Middle frontal gyrus (tissue), 1 donor: ENCODE measurements at regions not wholly inside any gene's neighbourhood (a gene's known extent, or its start where the extent isn't known, plus 50 kb on each side); places are given as distances from the start of the nearest gene placed in this dataset.
"Not testable (repeated sequence)": the region's sequence is repeated elsewhere in the genome, so short reads cannot be mapped to it uniquely, and the experiment has no call there.

Experiments
- DNase-seq: peaks from one replicate; pipeline ENCODE4 v3.0.0-alpha.2; 2015; ENCODE audit warnings: low spot score; ENCODE audit errors: extremely low spot score

DNA sequence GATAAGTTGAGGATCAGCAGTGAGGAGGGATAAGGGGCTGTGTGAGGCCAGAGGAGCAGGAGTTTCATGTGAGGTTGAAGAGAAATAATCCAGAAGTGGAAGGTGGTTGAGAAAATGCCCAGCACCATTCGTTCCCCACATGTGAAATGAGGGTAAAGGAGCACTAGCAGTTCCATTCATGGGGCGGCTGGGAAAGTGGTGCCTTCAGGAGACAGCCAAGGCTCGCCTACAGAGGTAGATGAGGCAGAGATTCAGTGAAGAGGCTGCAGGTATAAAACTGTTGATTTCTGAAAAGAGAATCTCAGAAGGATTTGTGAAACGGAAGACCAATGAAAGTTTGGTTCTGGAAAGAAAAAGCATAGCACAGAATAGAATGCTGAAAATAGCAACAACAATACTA lies 272.6 kb downstream of the MSX2 start:
- no peak for DNase-seq

DNA sequence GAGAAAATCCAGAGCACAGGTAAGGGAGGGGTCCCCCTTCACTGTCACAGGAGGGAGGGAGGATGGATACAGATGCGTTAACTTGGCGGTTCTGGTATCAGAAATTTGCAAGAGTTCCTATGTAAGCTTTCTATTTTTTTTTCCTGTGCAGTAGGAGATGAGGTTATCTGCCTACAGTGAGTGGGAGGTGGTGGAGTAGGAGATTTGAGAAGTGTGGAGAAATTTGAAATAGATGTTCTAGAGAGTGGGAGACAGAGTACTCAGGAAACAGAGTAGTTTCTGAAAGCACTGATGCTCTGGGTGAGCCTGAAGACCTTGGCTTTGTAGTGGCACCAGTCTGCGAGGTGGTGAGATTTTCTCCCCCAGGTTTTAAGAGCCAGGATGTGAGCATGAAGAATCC lies 271.4 kb downstream of the MSX2 start:
- DNase-seq, result no peak

DNA sequence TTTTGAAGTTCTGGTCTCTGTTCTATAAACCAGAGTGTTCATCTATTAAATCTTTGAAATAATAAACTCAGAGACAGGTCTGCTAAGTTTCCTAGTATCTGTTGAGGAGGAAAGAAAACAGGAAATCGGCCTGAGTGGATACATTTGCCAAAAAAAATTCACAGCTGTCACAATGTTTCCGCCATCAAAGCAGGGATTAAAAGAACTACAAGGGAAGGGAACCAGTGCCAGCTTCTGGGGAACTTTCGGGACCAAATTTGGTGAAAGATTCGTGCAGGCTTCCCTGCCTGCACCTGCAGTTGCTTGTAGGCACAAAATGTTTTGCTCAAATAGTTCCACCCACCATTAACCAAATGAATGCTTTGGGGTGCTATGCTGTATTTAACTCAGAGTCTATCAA lies 267.5 kb downstream of the MSX2 start:
- DNase-seq, result no peak

DNA sequence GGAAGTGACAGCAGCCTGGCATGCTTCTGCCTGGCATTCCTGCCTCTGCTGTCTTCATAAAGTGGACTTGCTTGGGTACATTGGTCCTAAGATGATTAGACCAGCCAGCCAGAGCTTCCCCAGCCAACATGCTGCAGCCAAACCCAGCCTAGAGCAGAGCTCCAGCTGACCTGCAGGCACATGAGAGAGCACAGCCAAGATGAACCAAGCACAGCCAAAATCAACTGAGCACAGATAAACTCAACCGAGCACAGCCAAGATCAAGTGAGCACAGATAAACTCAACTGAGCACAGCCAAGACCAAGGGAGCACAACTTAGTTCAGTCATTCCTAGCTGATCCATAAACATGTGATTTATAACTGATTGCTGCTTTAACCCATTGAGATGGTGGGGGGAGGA lies 266.5 kb downstream of the MSX2 start:
- no peak for DNase-seq

DNA sequence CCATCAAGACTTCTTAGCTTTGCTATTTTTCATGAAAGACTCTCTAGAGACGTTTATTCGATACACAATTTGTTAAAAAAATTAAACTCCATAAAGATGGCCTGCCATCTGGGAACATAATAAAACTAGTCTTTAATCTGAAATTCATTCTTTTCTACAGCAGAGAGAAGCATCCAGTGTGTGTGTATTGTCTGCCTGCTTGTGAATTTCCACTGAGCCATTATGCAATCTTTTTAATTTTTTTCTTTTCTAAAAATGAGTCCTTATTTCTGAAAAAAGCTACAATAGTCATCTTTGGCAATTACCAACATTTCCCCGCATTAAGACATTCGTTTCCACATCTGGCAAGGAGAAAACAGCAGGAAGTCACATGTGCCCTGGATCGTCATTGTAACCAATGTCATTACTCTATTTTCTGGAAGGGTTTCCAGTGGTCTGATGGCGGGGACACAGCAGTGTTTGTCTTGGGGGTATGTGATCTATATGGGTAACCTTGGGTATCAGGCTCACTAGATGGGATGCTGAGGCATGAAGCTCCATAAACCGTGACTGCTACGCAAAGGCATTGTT lies 263.1 kb downstream of the MSX2 start:
- DNase-seq, result no peak

DNA sequence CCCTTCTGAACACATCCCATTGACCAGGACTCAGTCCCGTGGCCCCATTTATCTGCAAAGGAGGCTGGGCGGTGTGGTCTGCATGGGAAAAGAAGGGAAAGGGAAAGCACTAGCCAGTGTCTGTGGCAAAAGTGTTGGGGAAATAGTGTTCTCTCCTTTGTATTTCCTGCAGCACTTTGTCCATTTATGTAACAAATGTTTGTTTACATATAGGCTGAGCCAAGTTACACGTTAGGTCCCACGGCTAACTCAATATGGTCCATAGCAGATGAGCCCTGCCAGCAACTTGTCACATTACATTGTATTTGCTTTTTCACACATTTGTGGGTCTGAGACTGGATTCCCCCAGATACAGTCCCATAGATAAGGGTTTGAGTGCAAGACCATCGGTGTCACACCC lies 260.5 kb downstream of the MSX2 start:
- DNase-seq, result no peak

DNA sequence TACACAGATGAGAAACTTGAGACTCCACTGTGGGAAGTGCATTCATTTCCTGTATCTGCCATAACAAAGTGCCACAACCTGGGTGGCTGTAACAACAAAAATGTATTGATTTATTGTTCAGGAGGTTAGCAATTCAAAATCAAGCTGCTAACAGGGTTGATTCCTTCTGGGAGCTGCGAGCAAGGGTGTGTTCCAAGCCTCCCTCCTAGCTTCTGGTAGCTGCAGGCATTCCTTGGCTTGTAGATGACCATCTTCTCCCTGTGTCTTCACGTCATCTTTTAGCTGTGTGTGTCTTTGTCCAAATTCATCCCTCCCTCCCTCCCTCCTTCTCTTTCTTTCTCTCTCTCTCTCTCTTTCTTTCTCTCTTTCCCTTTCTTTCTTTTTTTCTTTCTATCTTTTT lies 258.1 kb downstream of the MSX2 start:
- DNase-seq, result no peak

DNA sequence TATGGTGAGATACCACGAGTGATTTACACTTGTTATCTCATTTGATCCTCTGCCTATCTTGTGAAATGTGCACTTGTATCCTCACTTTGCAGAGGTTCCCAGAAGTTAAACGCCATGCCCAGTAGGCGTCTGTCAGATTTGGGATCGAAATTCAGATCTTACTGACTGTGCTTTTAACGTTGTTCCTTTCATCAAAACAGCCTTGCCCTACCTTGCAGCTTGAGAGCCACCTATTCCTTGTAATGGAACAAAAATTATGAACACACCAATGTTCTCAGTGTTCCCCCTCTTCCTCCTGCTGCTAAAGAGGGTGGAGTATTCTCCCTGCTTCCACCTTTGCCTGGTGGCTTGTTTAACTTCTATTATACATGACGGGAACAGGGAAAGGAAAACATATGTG lies 257.0 kb downstream of the MSX2 start:
- no peak for DNase-seq

DNA sequence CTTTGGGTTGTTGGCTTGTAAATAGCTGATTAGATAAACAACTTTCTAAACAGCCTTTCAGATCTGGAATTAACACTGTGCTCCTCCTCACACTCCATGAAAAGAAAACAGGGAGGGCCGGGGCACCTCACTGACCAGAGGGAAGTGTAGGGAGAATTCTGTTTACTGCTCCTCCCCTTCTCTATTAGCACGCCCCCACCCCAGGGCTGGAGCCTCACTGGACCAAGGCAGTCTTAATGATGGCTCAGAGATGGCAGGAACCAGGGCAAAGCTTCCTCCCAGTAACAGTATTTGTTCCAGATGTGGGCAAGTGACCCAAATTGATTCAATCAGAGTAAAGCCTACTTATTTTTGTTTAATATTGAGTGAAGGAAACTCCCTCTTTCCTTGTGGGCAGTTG lies 256.6 kb downstream of the MSX2 start:
- DNase-seq, result no peak

DNA sequence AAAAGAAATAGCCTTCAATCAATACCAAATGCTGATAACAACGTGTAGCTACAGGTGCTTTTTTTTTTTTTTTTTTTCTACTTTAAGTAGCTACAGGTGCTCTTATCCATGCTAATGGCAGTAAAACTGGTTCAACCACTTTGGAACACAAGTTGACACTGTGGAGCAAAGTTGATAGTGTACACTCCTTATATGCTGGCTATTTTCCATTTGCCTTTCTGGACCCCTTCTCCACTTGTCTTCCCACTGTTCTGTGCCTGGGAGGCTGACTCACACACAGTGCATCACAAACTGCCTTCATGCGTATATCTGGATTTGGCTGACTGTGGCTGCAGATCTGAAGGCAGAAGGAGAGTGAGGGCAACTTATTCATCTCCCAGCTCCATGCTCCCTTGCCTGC lies 247.9 kb downstream of the MSX2 start:
- no peak for DNase-seq

DNA sequence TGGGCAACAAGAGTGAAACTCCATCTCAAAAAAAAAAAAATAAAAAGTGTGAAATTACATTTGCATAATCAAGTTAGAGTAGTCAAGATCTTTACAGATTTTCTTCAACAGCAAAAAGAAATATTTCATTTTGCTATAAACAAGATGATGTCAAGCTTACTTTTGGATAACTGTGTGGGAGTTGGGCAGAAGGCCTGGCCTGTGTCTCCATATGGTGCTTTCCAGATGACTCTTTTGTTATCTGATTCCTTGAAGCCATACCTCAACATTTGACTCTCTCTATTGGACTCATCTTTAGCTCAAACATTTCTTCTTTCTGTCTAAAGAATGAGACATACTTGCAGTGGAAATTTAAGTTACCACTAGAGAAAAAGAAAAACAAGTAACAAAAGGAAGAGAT lies 246.8 kb downstream of the MSX2 start:
- DNase-seq, result no peak

DNA sequence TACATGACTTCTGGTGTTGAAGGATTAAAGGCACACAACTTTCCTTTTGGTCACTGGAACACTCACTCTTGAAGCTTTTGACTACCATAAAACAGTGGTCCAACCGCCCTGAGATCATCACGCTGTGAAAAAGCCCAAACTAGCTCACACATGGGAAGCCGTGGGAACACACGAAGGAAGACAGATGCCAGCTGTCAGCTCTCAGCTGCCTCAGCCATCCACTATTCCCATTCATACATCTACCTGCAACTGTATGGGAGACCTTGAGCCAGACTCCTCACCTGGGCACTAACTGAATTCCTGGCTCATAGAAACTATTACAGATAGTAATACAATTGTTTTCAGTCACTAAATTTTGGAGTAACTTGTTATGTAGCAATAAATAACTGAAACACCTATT lies 246.1 kb downstream of the MSX2 start:
- DNase-seq, result no peak

DNA sequence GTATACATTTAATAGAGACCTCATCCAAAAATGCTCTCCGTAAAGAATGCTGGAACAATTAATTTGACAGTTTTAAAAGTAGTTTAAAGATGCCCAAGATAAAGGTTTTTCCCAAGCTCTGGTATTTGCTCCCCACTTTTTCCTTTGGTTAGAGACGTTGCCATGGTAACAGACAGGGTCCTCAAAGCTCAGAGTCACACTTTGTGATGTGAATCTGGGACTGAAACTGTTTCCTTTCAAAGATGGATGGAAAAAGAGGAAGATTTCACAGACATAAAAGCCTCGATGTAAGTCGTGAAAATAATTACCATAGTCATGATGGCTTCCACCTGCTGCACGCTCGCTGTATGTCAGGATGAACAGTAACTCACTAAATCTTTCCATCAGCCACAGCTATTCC lies 229.5 kb downstream of the MSX2 start:
- no peak for DNase-seq

DNA sequence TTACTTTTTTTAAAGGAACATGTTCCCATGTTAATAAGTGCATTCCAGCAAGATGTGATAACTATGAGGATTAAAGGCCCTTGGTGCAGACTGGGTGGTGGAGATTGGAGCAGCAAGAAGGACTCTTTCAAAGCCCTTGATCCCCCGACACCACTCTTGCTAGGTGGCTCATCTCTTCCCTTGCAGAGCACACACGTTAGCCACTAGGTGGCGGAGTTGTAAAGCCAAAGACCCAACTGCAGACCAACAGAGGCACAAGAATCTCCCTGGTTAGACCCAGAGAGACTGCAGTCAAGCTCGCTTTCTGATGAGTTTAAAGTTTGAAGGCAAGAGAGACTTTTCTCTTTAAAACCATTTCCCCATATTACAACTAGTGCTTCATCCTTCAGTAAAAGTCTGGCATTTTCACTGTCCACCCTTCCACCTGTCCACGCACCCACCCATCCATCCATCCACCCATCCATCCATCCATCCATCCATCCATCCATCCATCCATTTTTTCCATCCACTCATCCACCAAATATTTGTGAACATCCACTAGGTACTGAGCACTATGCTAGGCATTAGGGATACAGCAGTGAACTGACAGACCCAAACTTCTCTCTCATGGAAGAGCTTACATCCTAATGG lies 226.9 kb downstream of the MSX2 start:
- DNase-seq, result peak; percentile 82

DNA sequence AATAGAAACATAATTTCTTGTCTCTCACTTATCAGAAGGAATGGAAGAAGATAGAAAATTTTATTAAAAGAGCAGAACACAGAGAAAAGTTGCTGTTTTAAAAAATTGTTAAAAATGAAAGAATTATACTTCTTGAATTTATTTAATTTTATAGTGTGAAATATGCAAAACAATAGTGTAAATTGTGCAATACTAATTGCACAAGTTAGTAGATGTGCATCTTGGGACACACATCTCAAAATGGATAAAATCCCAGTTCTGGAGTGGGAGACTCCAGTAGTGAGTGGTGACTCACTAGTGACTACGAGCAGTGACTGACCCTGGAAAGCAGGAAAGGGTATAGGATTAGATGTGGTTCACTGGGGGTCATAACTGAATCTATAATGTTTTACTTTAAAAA lies 223.2 kb downstream of the MSX2 start:
- no peak for DNase-seq

DNA sequence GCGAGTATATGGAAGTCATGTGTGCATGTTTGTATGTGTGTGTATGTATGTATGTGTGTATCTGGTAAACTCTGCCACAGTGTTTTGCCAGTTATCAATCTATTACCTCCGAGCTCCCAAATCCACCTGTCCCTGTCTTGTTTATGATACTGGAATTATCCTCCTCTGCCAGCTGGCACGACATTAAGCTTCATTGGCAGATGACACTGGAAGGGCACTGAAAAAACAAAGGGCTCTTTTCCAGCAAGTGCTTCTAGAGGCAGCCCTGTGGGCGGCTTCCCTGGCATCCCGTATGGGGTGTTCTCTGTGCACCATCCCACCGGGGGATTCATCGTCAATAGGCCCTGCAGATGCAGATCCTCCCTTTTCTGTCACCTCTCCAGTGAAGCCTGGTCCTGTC lies 221.5 kb downstream of the MSX2 start:
- DNase-seq, result no peak

DNA sequence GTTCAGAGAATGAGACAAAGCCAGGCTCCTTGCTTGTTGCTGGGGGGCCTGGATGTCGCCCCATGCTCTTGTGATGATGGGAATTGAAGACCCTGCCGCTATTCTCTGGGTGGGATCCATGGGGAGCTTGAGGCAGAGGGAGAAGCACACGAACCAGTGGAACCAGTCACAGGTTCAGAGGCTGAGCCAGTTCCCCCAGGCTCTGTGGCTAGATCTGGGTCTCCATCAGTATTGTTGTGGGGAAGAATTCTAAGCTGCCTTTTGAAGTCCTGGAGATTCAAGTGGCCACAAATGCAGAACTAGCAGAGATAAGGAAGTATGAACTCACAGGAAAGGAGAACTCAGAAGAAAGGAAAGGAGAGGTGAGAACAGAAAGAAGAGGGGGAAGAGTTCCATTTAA lies 219.4 kb downstream of the MSX2 start:
- no peak for DNase-seq

DNA sequence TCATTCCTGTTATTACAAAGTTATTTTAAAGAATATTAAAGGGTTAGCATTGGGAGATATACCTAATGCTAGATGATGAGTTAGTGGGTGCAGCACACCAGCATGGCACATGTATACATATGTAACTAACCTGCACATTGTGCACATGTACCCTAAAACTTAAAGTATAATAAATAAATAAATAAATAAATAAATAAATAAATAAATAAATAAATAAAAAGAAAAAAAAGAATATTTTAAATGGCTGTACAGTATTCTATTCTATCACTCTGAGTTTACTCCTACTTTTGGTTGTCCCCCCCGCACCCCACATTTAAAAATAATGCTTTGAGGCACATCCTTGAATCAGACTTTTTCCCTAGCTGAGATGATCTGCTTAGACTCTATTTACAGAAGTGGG lies 218.6 kb downstream of the MSX2 start:
- not testable (repeated sequence) for DNase-seq

DNA sequence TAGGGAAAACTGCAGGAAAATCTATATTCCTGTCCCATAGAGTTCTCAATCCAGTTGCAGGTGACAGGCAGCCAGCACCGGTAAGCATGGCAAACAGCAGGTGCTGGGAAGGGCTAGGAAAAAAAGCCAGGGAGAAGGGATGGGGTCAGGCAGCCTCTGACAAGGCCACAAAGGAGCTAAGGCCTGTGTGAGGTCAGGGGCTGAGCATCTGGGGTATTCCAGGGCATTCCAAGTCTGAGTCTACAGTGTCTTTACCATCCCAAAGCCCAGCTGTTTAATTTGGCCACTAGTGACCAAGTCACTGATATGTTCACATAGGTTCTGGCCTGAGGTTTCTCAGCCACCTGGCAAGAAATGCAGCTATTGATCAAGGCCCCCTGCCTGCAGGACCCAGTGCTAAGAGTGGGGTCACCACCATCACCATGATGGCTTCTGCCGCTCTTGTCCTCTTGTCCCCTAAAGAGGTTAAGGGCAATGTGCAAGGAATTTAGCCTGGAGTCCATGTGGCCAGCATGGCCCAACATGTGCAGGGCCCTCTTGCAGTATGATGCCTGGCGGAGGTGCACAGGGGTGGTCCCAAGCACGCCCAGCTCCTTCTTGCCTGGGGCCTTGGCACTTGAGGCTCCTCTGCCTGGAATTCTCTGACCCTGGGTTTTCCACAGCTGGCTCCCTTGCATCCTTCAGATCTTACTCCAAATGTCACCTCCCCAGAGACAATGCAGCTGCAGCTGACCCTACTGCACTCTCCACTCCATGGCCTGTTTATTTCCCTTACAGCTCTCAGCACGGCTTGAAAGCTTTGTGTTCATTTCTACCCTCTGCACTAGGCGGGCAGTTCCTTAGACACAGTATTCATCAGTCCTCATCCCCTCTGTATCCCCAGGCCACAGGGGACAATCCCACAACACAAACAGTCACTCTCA lies 213.1 kb downstream of the MSX2 start:
- DNase-seq, result no peak

DNA sequence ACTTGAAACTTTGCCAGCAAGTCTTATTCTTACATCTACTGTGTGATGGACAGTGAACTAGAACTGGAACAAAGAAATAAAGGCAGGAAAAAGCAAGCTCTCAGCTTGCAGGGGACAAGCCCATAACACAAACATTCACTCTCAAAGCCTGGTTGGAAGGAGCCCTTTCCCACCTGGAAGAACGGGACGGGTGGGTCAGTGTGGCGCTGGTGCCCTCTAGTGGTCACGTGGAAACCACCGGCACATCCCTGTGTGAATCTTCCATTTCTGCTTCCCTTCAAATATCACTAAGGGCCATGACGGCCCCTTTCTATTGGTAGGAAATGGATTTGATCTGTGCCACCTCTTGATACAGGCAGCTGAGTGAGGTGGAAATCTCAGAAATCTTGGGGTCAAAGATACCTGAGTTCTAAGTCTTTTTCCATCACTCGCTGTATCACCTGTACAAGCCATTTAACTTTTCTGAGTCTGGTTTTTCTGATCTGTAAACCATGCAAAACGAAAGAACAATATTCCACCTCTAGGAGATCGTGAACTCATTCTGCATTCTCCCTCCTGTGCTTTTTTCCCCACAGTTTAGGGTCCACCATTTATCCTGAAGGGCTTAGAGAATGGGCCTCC lies 211.6 kb downstream of the MSX2 start:
- no peak for DNase-seq

DNA sequence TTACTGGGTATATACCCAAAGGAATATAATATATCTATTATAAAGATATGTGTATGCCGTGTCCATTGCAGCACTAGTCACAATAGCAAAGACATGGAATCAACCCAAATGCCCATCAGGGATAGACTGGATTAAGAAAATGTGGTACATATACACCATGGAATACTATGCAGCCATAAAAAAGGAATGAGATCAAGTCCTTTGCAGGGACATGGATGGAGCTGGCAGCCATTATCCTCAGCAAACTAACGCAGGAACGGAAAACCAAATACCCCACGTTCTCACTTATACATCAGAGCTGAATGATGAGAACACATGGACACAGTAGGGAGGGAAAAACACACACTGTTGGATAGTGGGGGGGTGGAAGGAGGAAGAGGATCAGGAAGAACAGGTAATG lies 206.7 kb downstream of the MSX2 start:
- DNase-seq, result not testable (repeated sequence)

DNA sequence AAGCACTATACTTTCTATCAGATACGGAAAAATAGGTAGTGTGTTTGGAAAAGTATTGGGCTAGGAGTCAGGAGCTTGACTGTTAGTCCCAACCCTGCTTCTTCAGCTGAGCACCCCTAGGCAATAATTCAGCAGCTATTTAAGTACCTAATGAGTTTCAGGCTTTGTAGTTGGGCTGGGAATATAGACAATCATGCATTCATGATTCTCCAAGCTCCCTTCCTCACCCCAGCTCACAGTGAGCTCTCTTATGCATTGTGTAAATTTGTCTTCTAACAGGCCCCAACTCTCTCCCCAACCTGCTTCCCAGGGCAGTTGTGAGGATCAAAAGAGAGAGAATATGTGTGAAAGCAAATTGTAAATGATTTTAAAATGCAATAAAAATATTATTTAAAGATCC lies 201.2 kb downstream of the MSX2 start:
- no peak for DNase-seq
